Middle frontal gyrus (tissue), 1 donor: ENCODE measurements at regions not wholly inside any gene's neighbourhood (a gene's known extent, or its start where the extent isn't known, plus 50 kb on each side); places are given as distances from the start of the nearest gene placed in this dataset.
"Not testable (repeated sequence)": the region's sequence is repeated elsewhere in the genome, so short reads cannot be mapped to it uniquely, and the experiment has no call there.

Source experiments
- DNase-seq: peaks from one replicate; pipeline ENCODE4 v3.0.0-alpha.2; 2015; ENCODE audit warnings: low spot score; ENCODE audit errors: extremely low spot score

DNA sequence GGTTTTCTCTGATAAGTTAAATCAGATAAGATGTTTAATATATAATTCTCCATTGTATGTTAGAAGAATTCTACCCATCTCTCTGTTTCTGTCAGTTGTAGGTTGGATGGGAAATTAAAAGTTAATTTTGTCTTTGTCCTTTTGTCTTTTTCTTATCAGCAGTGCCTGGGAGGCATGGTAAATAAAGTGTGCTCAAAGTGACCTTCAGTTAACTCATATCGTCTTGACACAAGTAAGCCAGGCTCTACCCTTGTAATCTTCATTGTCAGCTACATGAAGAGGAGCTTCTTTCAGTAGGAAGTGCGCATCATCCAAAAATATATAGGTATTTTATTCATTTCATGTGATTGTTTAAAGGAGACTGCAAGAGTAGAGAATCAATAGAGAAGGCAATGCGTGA, 138.9 kb upstream of the NRIP1 start:
- no peak for DNase-seq

DNA sequence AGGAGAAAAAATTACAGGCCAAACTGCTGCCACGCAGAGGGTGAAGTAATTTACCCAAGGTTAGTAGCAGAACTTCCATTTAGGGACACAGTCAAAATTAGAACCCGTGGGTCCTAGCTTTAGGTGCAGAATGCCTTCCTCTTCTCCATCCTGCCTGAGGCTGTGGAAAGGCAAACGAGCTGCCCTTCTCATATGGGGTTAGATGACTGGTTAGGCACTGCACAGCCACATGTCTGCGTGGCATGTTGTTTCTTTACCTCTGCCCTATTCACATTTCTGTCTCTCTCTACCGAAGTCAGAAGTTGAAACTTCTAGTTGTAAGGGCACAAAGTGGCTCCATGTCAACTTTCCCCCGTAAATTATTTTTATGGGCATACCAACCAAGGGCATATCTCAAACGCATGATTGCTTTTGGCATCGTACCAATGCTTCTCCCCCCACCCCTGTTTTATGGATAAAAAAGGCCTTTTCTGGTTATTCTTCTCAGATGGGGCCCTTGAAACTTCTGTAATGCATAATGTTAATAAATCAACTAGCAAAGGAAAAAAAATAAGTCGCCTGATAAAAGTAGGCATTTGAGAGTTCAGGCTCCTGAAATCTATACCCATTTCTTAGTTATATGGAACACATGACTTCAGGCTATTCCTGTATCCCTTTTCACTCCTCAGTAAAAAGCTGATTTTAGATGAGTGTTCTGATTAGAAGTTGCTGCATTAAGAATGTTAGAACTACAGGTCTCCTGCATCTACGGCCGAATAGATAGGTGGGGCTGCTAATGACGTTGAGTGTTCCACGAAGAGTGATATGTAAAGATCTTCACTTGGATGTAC, 139.6 kb upstream of the NRIP1 start:
- no peak for DNase-seq

DNA sequence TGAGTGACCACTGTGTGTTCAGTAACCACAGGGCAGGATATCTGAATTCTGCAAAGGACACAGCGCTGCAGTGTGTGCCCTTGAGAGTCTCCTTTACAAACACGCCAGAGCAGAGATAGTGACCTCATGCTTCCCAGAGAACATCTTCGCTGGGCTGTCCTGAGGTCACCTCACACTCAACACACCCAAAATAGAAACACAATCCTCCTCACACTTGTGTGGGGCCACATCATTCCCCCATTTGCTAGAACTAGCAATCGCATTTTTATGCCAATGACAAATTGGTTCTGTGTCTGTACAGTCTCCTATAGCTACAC, 140.1 kb upstream of the NRIP1 start:
- DNase-seq = no peak

- no peak for DNase-seq
These were observed 141.7 kb upstream of the NRIP1 start for GRCh38 chr21:15206514-15206913.

DNA sequence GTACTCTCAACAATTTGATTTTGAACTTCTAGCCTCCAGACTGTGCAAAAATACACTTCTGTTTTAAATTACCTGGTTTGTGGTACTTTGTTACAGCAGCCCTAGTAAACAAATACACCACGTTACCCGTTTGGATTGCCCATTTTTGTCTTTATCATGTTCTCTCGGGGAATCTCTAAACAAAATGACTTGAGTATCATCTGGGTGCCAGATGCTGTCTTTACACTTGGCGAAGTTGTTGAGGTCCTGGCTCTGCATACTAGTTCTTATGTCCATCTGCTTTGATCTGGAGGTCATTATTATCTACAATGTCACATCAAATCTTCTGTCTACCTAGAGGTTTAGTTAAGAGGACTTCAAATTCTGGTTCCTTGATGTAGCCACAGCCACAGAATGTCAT, 142.4 kb upstream of the NRIP1 start:
- no peak for DNase-seq

DNA sequence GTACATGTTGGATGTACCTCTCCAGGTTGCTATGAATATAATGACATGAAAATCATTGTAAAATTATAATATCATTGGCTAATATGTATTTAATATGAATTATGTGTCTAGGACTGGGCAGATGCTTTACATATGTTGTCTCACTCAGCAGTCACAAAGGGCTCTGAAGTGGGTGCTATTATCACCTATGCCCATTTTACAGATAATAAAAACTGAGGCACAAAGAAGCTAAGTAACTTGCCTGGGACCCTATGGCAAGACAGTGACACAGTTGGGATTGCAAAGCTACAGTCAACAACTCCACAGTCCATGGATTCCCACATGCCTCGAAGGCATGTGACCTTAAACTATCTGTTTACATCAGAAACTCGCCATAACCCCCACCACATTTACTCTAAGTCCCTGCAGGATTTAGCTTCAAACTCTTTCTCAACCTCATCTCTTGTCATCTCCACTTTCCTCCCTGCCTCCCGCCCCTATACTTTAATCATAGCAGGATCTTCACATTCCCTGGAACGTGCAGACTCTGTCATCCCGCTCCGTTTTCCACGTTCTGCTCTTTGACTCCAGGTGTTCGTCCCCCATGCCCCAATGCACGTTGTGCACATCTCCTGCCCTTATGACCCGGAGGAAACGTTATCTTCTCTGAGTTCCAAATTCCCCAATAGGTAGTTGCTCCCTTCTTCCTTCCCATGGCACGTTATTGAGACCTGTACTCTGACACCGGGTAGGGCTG, 143.0 kb upstream of the NRIP1 start:
- no peak for DNase-seq

DNA sequence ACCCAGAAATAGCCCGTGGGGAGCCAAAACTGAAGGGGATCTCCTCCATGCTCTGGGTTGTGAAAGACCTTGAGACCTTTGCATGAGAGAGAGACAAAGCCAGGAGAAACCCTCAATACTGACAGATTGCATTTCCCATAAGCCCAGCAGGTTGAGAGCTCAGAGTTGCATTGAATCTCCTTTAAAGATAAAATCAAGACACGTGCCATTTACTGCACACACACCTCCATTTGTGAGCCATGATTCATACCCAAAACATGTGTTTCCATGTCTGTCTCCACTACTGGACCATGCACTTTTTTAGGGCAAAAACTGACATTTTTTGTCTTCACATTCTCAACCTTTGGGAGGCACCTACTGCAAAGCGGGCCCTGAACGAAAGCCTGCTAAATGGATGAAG, 144.0 kb upstream of the NRIP1 start:
- DNase-seq = no peak

GRCh38 chr21:15209224-15209623, 144.4 kb upstream of the NRIP1 start:
- DNase-seq = no peak

DNA sequence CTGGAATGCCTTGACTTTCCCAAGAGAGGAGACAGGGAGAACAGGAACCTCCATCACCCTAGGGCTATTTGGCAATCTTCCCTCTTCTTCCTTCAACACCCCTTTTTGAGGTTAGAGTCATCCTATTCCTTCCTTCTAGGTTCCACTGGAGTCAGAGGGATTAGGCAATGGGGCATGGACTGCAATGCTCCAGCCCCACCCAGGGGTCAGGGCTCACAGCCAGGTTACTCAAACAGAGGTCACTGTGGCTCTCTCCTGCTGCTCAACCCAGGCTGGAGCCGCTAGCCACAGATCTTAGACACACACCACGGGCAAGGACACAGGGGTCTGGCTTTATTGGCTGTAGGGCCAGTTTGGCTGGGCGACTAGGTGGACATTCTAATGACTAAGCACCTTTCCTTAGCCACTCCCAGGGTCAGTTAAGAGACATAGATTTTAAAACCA, 145.5 kb upstream of the NRIP1 start:
- no peak for DNase-seq

DNA sequence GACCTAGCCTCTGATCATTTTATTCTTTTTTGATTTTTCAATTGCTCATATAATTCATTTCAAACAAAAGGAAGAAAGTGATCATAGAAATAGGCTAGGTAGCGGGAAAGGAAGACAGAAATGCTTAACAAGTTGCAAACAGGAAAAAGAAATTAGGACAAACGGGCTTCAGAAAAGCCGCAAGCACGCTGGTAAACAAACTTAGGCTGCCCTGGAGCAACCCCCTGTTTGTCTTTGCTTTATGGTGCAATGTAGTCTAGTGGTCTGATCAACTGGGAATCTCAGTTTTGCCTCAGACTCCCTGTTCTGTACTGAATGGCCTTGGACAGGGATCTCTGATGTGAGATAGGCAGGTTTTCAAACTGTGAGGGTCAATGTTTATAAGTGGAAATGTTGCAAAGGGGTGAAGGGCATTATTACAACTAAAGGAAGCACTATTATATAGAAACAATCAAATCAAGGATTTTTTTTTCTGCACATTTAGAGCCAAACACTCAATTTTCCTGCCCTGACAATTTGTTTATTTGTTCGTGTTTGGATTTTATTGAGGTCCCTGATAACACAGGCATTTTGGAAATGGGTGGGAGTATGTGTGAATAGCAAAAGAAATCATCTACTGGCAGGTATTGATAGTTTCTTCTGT, 146.8 kb upstream of the NRIP1 start:
- no peak for DNase-seq

DNA sequence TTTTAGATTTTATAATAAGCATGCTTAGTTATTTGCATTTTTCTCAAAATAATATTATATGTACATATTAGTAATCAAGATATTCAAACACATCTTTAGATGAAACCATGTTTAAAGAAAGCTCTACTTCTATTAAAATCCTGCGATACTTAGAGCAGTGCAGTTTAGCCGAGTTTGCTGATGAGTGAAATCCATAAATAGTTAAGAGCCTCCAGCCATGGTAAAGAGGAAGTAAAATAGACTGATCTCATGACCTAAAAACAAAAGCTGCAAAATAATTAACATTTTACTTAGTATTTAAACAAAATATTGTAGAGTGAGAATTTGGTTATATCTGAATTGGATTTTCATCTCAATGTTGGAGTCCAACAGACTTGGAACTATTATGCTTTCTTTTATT, 147.4 kb upstream of the NRIP1 start:
- DNase-seq = no peak

DNA sequence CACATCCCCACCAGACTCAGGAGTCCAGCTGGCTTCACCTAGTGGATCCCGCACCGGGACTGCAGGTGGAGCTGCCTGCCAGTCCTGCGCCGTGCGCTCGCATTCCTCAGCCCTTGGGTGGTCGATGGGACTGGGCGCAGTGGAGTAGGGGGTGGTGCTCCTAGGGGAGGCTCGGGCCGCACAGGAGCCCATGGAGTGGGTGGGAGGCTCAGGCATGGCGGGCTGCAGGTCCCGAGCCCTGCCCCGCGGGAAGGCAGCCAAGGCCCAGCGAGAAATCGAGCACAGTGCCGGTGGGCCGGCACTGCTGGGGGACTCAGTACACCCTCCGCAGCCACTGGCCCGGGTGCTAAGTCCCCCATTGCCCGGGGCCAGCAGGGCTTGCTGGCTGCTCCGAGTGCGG, 153.7 kb upstream of the NRIP1 start:
- DNase-seq = not testable (repeated sequence)

- DNase-seq = no peak
These were observed 154.2 kb upstream of the NRIP1 start for GRCh38 chr21:15219039-15219438.

- no peak for DNase-seq
These were observed 155.1 kb upstream of the NRIP1 start for GRCh38 chr21:15219894-15220293.

- no peak for DNase-seq
These were observed 157.1 kb upstream of the NRIP1 start for GRCh38 chr21:15221799-15222386.

- DNase-seq = no peak
These were observed 157.9 kb upstream of the NRIP1 start for GRCh38 chr21:15222707-15223106.

DNA sequence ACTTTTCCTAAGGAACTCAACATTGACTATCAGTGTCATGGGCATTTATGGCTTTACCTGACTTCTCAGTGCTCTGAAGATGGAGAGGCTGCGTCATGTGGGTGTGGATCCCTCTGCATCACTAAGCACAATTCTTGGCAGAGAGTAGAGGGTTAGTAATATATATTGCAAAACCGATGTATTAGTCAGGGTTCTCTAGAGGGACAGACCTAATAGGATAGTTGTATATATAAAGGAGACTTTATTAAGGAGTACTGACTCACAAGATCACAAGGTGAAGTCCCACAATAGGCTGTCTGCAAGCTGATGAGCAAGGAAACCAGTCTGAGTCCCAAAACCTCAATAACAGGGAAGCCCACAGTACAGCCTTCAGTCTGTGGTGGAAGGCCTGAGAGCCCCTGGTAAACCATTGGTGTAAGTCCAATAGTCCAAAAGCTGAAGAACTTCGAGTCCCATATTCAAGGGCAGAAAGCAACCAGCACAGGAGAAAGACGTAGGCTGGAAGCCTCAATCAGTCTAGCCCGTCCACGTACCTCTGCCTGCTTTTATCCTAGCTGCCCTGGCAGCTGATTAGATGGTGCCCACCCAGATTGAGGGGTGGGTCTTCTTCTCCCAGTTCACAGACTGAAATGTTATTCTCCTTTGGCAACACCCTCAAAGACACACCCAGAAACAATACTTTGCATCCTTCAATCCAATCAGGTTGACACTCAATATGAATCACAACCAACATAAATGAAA, 159.7 kb upstream of the NRIP1 start:
- DNase-seq = no peak

- DNase-seq = no peak
These were observed 163.1 kb upstream of the NRIP1 start for GRCh38 chr21:15227919-15228318.

- DNase-seq = no peak
These were observed 164.6 kb upstream of the NRIP1 start for GRCh38 chr21:15229390-15229789.

DNA sequence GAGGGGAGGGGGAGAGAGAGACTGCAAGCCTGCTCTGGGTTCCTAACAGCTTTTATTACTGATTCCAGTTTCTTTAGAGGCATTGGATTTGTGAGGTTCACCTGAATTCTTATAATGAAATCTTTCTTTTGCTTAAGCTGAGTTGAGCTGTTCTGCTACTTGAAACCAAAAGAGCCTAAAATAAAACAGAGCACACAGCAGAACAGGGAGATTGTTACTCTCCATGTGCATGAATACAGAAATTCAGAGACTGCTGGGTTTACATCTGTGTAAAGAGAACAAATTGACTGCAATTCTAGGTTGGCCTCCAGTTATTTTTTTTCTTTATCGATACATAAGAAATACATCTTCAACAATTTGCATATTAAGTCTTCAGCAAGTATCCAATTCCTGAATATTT, 168.8 kb upstream of the NRIP1 start:
- DNase-seq = no peak

- DNase-seq = no peak
These were observed 171.3 kb upstream of the NRIP1 start for GRCh38 chr21:15236111-15236510.
